ENCODE measurements at regions not wholly inside any gene's neighbourhood (a gene's known extent, or its start where the extent isn't known, plus 50 kb on each side); places are given as distances from the start of the nearest gene placed in this dataset.

- Histone ChIP-seq H3K9me3 (ENCODE audit: control insufficient read depth, low read length) (no peaks in the 10 kb centered on the region), H3K36me3 (ENCODE audit: control insufficient read depth, insufficient read depth, low read length, severe bottlenecking) (no peaks in the 10 kb centered on the region), H3K4me1 (ENCODE audit: control insufficient read depth, insufficient read depth, low read length) (no peaks in the 10 kb centered on the region)
Observed at GRCh38 chr18:78140294-78140693, 839.3 kb upstream of the SALL3 start.

GRCh38 chr18:78144669-78145068, 834.9 kb upstream of the SALL3 start:
- no peak for DNase-seq (ENCODE audit: low read depth)
- no peak overlapping the region for H3K4me3 ChIP-seq (ENCODE audit: low read length)
- H3K9ac ChIP-seq (ENCODE audit: low read length): no peak overlapping the region
- no peaks in the 10 kb centered on the region for H3K9me3 ChIP-seq (ENCODE audit: control insufficient read depth, low read length)
- no peaks in the 10 kb centered on the region for H3K4me1 ChIP-seq (ENCODE audit: control insufficient read depth, insufficient read depth, low read length)
- H3K36me3 ChIP-seq (ENCODE audit: control insufficient read depth, insufficient read depth, low read length, severe bottlenecking): no peaks in the 10 kb centered on the region
- no peaks in the 10 kb centered on the region for H3K27me3 ChIP-seq (replicated peaks; ENCODE audit: control insufficient read depth, insufficient read depth, low read length)

More at GRCh38 chr18:78140294-78140693, 839.3 kb upstream of the SALL3 start:
- no peak overlapping the region for H3K4me3 ChIP-seq (ENCODE audit: low read length)
- DNase-seq (ENCODE audit: low read depth): no peak
- H3K9ac ChIP-seq (ENCODE audit: low read length): no peak overlapping the region
- no peaks in the 10 kb centered on the region for H3K27me3 ChIP-seq (replicated peaks; ENCODE audit: control insufficient read depth, insufficient read depth, low read length)

DNA sequence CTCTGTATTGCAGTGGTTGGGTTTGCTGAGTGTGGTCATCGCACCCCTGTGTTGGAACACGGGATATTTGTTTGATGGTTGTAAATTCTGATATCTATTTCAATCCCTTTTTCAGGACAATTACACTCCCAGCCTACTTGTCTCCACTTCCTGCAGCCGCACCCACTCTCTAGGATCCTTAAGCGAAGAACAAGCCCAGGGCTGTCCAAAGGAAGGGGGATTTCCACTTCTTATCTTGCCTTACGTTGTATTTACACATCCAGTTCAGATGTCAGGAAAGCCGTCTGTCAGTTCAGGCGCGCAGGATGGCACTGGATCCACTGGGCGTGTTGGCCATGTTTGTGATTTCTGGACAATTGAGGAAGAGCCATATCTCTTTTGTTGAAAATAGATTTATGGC, 834.5 kb upstream of the SALL3 start:
- H3K4me1 ChIP-seq (ENCODE audit: control insufficient read depth, insufficient read depth, low read length): no peaks in the 10 kb centered on the region
- DNase-seq (ENCODE audit: low read depth): no peak
- H3K9ac ChIP-seq (ENCODE audit: low read length): no peak overlapping the region
- H3K36me3 ChIP-seq (ENCODE audit: control insufficient read depth, insufficient read depth, low read length, severe bottlenecking): no peaks in the 10 kb centered on the region
- H3K27me3 ChIP-seq (replicated peaks; ENCODE audit: control insufficient read depth, insufficient read depth, low read length): no peaks in the 10 kb centered on the region
- no peak overlapping the region for H3K4me3 ChIP-seq (ENCODE audit: low read length)
- no peaks in the 10 kb centered on the region for H3K9me3 ChIP-seq (ENCODE audit: control insufficient read depth, low read length)

- Histone ChIP-seq H3K4me1 (ENCODE audit: control insufficient read depth, insufficient read depth, low read length) (no peaks in the 10 kb centered on the region), H3K4me3 (ENCODE audit: low read length) (no peak overlapping the region), H3K36me3 (ENCODE audit: control insufficient read depth, insufficient read depth, low read length, severe bottlenecking) (no peaks in the 10 kb centered on the region), H3K9ac (ENCODE audit: low read length) (no peak overlapping the region), H3K9me3 (ENCODE audit: control insufficient read depth, low read length) (peaks cover 6% of the 10 kb centered on the region), H3K27me3 (replicated peaks; ENCODE audit: control insufficient read depth, insufficient read depth, low read length) (no peaks in the 10 kb centered on the region)
- DNase-seq (ENCODE audit: low read depth): no peak
Observed at GRCh38 chr18:78146136-78147085, 833.2 kb upstream of the SALL3 start.

GRCh38 chr18:78150590-78150989, 829.0 kb upstream of the SALL3 start:
- H3K27me3 ChIP-seq (replicated peaks; ENCODE audit: control insufficient read depth, insufficient read depth, low read length): no peaks in the 10 kb centered on the region
- H3K9ac ChIP-seq (ENCODE audit: low read length): no peak overlapping the region
- H3K4me1 ChIP-seq (ENCODE audit: control insufficient read depth, insufficient read depth, low read length): no peaks in the 10 kb centered on the region
- no peak overlapping the region for H3K4me3 ChIP-seq (ENCODE audit: low read length)
- peaks cover 6% of the 10 kb centered on the region for H3K9me3 ChIP-seq (ENCODE audit: control insufficient read depth, low read length)
- H3K36me3 ChIP-seq (ENCODE audit: control insufficient read depth, insufficient read depth, low read length, severe bottlenecking): no peaks in the 10 kb centered on the region
- no peak for DNase-seq (ENCODE audit: low read depth)

GRCh38 chr18:78151234-78151633, 828.4 kb upstream of the SALL3 start:
- no peaks in the 10 kb centered on the region for H3K36me3 ChIP-seq (ENCODE audit: control insufficient read depth, insufficient read depth, low read length, severe bottlenecking)
- H3K27me3 ChIP-seq (replicated peaks; ENCODE audit: control insufficient read depth, insufficient read depth, low read length): no peaks in the 10 kb centered on the region
- DNase-seq (ENCODE audit: low read depth): no peak

GRCh38 chr18:78151948-78152725, 827.5 kb upstream of the SALL3 start:
- DNase-seq (ENCODE audit: low read depth): no peak
- H3K9ac ChIP-seq (ENCODE audit: low read length): no peak overlapping the region
- H3K27me3 ChIP-seq (replicated peaks; ENCODE audit: control insufficient read depth, insufficient read depth, low read length): no peaks in the 10 kb centered on the region
- H3K4me3 ChIP-seq (ENCODE audit: low read length): no peak overlapping the region
- no peaks in the 10 kb centered on the region for H3K36me3 ChIP-seq (ENCODE audit: control insufficient read depth, insufficient read depth, low read length, severe bottlenecking)
- H3K4me1 ChIP-seq (ENCODE audit: control insufficient read depth, insufficient read depth, low read length): no peaks in the 10 kb centered on the region
- peaks cover 6% of the 10 kb centered on the region for H3K9me3 ChIP-seq (ENCODE audit: control insufficient read depth, low read length)

More at GRCh38 chr18:78151234-78151633, 828.4 kb upstream of the SALL3 start:
- no peak overlapping the region for H3K4me3 ChIP-seq (ENCODE audit: low read length)
- H3K9me3 ChIP-seq (ENCODE audit: control insufficient read depth, low read length): peaks cover 6% of the 10 kb centered on the region
- no peak overlapping the region for H3K9ac ChIP-seq (ENCODE audit: low read length)
- H3K4me1 ChIP-seq (ENCODE audit: control insufficient read depth, insufficient read depth, low read length): no peaks in the 10 kb centered on the region

GRCh38 chr18:78153362-78153761, 826.3 kb upstream of the SALL3 start:
- peaks cover 6% of the 10 kb centered on the region for H3K9me3 ChIP-seq (ENCODE audit: control insufficient read depth, low read length)
- no peak for DNase-seq (ENCODE audit: low read depth)
- H3K36me3 ChIP-seq (ENCODE audit: control insufficient read depth, insufficient read depth, low read length, severe bottlenecking): no peaks in the 10 kb centered on the region
- no peak overlapping the region for H3K4me3 ChIP-seq (ENCODE audit: low read length)
- no peaks in the 10 kb centered on the region for H3K4me1 ChIP-seq (ENCODE audit: control insufficient read depth, insufficient read depth, low read length)
- no peaks in the 10 kb centered on the region for H3K27me3 ChIP-seq (replicated peaks; ENCODE audit: control insufficient read depth, insufficient read depth, low read length)
- H3K9ac ChIP-seq (ENCODE audit: low read length): no peak overlapping the region

- Histone ChIP-seq H3K4me3 (ENCODE audit: low read length) (no peak overlapping the region), H3K4me1 (ENCODE audit: control insufficient read depth, insufficient read depth, low read length) (no peaks in the 10 kb centered on the region), H3K36me3 (ENCODE audit: control insufficient read depth, insufficient read depth, low read length, severe bottlenecking) (no peaks in the 10 kb centered on the region), H3K9ac (ENCODE audit: low read length) (no peak overlapping the region), H3K9me3 (ENCODE audit: control insufficient read depth, low read length) (peaks cover 6% of the 10 kb centered on the region), H3K27me3 (replicated peaks; ENCODE audit: control insufficient read depth, insufficient read depth, low read length) (no peaks in the 10 kb centered on the region)
- DNase-seq (ENCODE audit: low read depth): no peak
Observed at GRCh38 chr18:78154444-78154843, 825.2 kb upstream of the SALL3 start.

GRCh38 chr18:78154853-78155252, 824.8 kb upstream of the SALL3 start:
- Histone ChIP-seq H3K4me3 (ENCODE audit: low read length) (no peak overlapping the region), H3K36me3 (ENCODE audit: control insufficient read depth, insufficient read depth, low read length, severe bottlenecking) (no peaks in the 10 kb centered on the region), H3K9me3 (ENCODE audit: control insufficient read depth, low read length) (peaks cover 6% of the 10 kb centered on the region), H3K4me1 (ENCODE audit: control insufficient read depth, insufficient read depth, low read length) (no peaks in the 10 kb centered on the region), H3K27me3 (replicated peaks; ENCODE audit: control insufficient read depth, insufficient read depth, low read length) (no peaks in the 10 kb centered on the region), H3K9ac (ENCODE audit: low read length) (no peak overlapping the region)
- DNase-seq (ENCODE audit: low read depth): no peak

GRCh38 chr18:78156466-78156865, 823.2 kb upstream of the SALL3 start:
- no peak overlapping the region for H3K4me3 ChIP-seq (ENCODE audit: low read length)
- no peaks in the 10 kb centered on the region for H3K4me1 ChIP-seq (ENCODE audit: control insufficient read depth, insufficient read depth, low read length)
- DNase-seq (ENCODE audit: low read depth): no peak
- no peaks in the 10 kb centered on the region for H3K9me3 ChIP-seq (ENCODE audit: control insufficient read depth, low read length)
- H3K27me3 ChIP-seq (replicated peaks; ENCODE audit: control insufficient read depth, insufficient read depth, low read length): no peaks in the 10 kb centered on the region
- no peaks in the 10 kb centered on the region for H3K36me3 ChIP-seq (ENCODE audit: control insufficient read depth, insufficient read depth, low read length, severe bottlenecking)
- H3K9ac ChIP-seq (ENCODE audit: low read length): no peak overlapping the region
